ENCODE measurements at regions not wholly inside any gene's neighbourhood (a gene's known extent, or its start where the extent isn't known, plus 50 kb on each side); places are given as distances from the start of the nearest gene placed in this dataset.

DNA sequence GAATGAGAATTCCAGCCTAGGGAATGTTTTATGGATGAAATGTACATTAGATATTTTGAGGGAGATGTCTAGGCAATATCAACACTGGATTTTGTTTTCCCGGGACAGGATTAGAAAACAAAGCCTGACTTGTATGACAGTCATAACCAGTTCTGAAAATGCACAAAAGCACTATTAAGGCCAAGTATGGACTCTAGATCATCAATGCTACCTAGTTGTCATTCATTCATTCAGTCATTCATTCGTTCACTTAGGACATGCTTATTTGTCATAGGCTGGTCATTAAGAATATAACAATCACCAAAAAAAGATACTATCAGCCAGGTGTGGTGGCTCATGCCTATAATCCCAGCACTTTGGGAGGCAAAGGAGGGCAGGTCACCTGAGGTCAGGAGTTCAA, 511.2 kb downstream of the CMPK2 start:
- CTCF ChIA-PET (ENCODE audit: low intra/inter-chr PET ratio, low total read pairs): interaction anchor here (1.2 kb wide), 1 partner anchor 419 kb away, joined by 3 read pairs; no protein-coding TSS in a partner anchor
- Histone ChIP-seq H2AFZ (ENCODE audit: low read length) (no peak overlapping the region), H3K79me2 (ENCODE audit: insufficient read depth, low read length) (no peaks in the 10 kb centered on the region), H3K27ac (ENCODE audit: extremely low read length, insufficient read depth, low read length) (no peak overlapping the region), H3K4me3 (replicated peaks in 1 of 3; ENCODE audit: insufficient read depth in 1 of 3, low read depth in 2 of 3, low read length in 3 of 3) (no peak overlapping the region), H3K9me3 (ENCODE audit: low read length) (0 out of 2 replicates have a peak, but pooled peaks cover 5% of the 10 kb centered on the region), H4K20me1 (ENCODE audit: insufficient read depth, low read length) (no peaks in the 10 kb centered on the region), H3K36me3 (replicated peaks in 1 of 2; ENCODE audit: control insufficient read depth in 1 of 2, insufficient read depth in 2 of 2, low read length in 2 of 2) (no peaks in the 10 kb centered on the region), H3K9ac (ENCODE audit: insufficient read depth, low read depth, low read length) (no peak overlapping the region), H3K27me3 (ENCODE audit: control insufficient read depth in 1 of 2, insufficient read depth in 2 of 2, low read length in 2 of 2) (no peaks in the 10 kb centered on the region), H3K4me2 (ENCODE audit: low read depth, low read length) (no peak overlapping the region), H3K4me1 (ENCODE audit: insufficient read depth, low read length) (no peaks in the 10 kb centered on the region)
- POLR2A ChIA-PET: no interaction called here
- intact Hi-C loops (cut with micrococcal nuclease; ENCODE audit: unreplicated experiment): no loop called here
- DNase-seq (ENCODE audit: low spot score) (no peak), FAIRE-seq (no peak), ATAC-seq (no peak)
- in situ Hi-C loops (cut with HindIII; ENCODE audit: extremely low pct_ligation_motif_present, low pct_unique_long_range_greater_than_20kb): loop anchor here (5.0 kb wide), 1 partner anchor 418 kb away; no protein-coding TSS in a partner anchor
- WGBS (ENCODE audit: low lambda C conversion rate): 48% methylated on average over 2 of the region's 2 CpGs
- TF ChIP-seq, protein P1, sequence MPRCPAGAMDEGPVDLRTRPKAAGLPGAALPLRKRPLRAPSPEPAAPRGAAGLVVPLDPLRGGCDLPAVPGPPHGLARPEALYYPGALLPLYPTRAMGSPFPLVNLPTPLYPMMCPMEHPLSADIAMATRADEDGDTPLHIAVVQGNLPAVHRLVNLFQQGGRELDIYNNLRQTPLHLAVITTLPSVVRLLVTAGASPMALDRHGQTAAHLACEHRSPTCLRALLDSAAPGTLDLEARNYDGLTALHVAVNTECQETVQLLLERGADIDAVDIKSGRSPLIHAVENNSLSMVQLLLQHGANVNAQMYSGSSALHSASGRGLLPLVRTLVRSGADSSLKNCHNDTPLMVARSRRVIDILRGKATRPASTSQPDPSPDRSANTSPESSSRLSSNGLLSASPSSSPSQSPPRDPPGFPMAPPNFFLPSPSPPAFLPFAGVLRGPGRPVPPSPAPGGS (CRISPR knock-in tag; IDR thresholded peaks at IDR 0.05): no peak
- TF ChIP-seq, protein P2, sequence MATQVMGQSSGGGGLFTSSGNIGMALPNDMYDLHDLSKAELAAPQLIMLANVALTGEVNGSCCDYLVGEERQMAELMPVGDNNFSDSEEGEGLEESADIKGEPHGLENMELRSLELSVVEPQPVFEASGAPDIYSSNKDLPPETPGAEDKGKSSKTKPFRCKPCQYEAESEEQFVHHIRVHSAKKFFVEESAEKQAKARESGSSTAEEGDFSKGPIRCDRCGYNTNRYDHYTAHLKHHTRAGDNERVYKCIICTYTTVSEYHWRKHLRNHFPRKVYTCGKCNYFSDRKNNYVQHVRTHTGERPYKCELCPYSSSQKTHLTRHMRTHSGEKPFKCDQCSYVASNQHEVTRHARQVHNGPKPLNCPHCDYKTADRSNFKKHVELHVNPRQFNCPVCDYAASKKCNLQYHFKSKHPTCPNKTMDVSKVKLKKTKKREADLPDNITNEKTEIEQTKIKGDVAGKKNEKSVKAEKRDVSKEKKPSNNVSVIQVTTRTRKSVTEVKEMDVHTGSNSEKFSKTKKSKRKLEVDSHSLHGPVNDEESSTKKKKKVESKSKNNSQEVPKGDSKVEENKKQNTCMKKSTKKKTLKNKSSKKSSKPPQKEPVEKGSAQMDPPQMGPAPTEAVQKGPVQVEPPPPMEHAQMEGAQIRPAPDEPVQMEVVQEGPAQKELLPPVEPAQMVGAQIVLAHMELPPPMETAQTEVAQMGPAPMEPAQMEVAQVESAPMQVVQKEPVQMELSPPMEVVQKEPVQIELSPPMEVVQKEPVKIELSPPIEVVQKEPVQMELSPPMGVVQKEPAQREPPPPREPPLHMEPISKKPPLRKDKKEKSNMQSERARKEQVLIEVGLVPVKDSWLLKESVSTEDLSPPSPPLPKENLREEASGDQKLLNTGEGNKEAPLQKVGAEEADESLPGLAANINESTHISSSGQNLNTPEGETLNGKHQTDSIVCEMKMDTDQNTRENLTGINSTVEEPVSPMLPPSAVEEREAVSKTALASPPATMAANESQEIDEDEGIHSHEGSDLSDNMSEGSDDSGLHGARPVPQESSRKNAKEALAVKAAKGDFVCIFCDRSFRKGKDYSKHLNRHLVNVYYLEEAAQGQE (IDR thresholded peaks at IDR 0.05; ENCODE audit: borderline replicate concordance in 1 of 2, low read depth in 1 of 2, low read length in 2 of 2): no peak
- TF ChIP-seq MTA3 (CRISPR knock-in tag; IDR thresholded peaks at IDR 0.05): no peak
- TF ChIP-seq ZFX (CRISPR knock-in tag; IDR thresholded peaks at IDR 0.05; ENCODE audit: low read depth): no peak
- TF ChIP-seq PAX8 (CRISPR knock-in tag; IDR thresholded peaks at IDR 0.05; ENCODE audit: borderline replicate concordance): no peak
- no peak for TF ChIP-seq ZKSCAN5 (CRISPR knock-in tag; IDR thresholded peaks at IDR 0.05)
- no peak for TF ChIP-seq ZNF552 (CRISPR knock-in tag; IDR thresholded peaks at IDR 0.05; ENCODE audit: borderline replicate concordance)
- no TSS peak for BruUV-seq (replicated peaks)

Data from HepG2 (cell line).